ENCODE measurements at regions not wholly inside any gene's neighbourhood (a gene's known extent, or its start where the extent isn't known, plus 50 kb on each side); places are given as distances from the start of the nearest gene placed in this dataset.

DNA sequence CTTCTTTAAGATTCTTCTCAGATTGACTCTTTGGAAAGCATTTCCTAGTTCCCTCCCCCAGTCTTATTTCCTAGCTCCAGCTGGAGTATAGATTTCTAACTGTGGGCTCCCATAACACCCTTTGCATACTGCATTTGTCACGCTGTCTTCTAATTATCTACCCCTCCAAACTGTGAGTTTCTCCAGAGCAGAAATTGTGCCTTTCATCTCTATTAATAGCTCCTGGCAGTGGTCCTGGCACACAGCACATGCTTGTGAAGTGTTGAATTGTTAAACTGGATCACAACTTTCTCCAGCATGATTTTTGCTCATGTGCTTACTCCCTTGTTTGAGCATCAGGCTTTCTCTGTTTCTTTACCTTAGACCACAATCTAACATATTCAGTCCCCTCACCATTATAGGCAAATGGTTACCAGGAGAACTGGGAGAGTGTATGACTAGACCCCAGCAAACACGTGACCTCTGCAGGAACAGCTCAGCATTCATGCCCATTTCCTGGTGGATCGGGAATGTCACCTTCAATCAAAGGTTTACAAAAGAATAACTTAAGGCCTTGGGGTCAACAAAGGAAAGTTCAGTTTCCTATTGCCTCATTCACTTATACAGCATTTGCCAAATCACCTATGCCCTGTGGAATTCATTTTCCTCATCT lies 175.7 kb upstream of the TANK start:
- TF ChIP-seq, protein P1, sequence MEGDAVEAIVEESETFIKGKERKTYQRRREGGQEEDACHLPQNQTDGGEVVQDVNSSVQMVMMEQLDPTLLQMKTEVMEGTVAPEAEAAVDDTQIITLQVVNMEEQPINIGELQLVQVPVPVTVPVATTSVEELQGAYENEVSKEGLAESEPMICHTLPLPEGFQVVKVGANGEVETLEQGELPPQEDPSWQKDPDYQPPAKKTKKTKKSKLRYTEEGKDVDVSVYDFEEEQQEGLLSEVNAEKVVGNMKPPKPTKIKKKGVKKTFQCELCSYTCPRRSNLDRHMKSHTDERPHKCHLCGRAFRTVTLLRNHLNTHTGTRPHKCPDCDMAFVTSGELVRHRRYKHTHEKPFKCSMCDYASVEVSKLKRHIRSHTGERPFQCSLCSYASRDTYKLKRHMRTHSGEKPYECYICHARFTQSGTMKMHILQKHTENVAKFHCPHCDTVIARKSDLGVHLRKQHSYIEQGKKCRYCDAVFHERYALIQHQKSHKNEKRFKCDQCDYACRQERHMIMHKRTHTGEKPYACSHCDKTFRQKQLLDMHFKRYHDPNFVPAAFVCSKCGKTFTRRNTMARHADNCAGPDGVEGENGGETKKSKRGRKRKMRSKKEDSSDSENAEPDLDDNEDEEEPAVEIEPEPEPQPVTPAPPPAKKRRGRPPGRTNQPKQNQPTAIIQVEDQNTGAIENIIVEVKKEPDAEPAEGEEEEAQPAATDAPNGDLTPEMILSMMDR (IDR thresholded peaks at IDR 0.05) = no peak
- TF ChIP-seq POLR2AphosphoS5 (IDR thresholded peaks at IDR 0.05; ENCODE audit: low read depth, low read length) (no peak), SIN3A (IDR thresholded peaks at IDR 0.05; ENCODE audit: borderline replicate concordance, insufficient read depth, low read depth, low read length) (no peak)

All from Panc1 (cell line).